A673 (cell line): ENCODE measurements at regions not wholly inside any gene's neighbourhood (a gene's known extent, or its start where the extent isn't known, plus 50 kb on each side); places are given as distances from the start of the nearest gene placed in this dataset.

ENCODE experiments used
- BruUV-seq: library from RNA; stranded (reverse); fragments of 400-500 nt; replicated peaks from 2 replicates; lab custom pipeline; 2021; lab: Mats Ljungman, UMichigan
- CTCF ChIA-PET: fragments of 300-600 bp; sonication (Branson Sonifier 250); formaldehyde crosslinking; loops from one replicate; lab custom pipeline; 2022; ENCODE audit warnings: antibody characterized with exemption; lab: Charles Lee
- POLR2A ChIA-PET: fragments of 300-600 bp; sonication (Branson Sonifier 250); formaldehyde crosslinking; loops from one replicate; lab custom pipeline; 2022; ENCODE audit warnings: antibody characterized with exemption; ENCODE audit not compliant: low non-redundant PET; lab: Charles Lee
- DNase-seq: peaks from one replicate; pipeline ENCODE4 v3.0.0-alpha.2; 2015; ENCODE audit warnings: low spot score
- H3K27ac ChIP-seq: fragments of 200-600 bp; sonication (generic); 2 replicates; pipeline ENCODE4 v1.5.1; 2016; ENCODE audit warnings: mixed run types, low read depth, mild to moderate bottlenecking, mixed read lengths, antibody characterized with exemption, low read length; ENCODE audit not compliant: poor library complexity, severe bottlenecking
- H3K27me3 ChIP-seq: fragments of 200-600 bp; sonication (generic); replicated peaks from 2 replicates; pipeline ENCODE4 v1.6.1; 2017; ENCODE audit warnings: mixed run types, low read depth, mild to moderate bottlenecking, mixed read lengths, antibody characterized with exemption, low read length; ENCODE audit not compliant: insufficient read depth, poor library complexity
- H3K36me3 ChIP-seq: fragments of 200-600 bp; sonication (generic); 2 replicates; pipeline ENCODE4 v1.6.1; 2016; ENCODE audit warnings: mixed run types, mild to moderate bottlenecking, mixed read lengths, antibody characterized with exemption, low read length; ENCODE audit not compliant: insufficient read depth, poor library complexity, severe bottlenecking
- H3K4me1 ChIP-seq: fragments of 200-600 bp; sonication (generic); 2 replicates; pipeline ENCODE4 v1.6.1; 2017; ENCODE audit warnings: mixed run types, mild to moderate bottlenecking, mixed read lengths, antibody characterized with exemption, low read length; ENCODE audit not compliant: insufficient read depth, poor library complexity, severe bottlenecking
- H3K4me3 ChIP-seq: fragments of 200-600 bp; sonication (generic); 2 replicates; pipeline ENCODE4 v1.5.1; 2016; ENCODE audit warnings: low read depth, mixed run types, mild to moderate bottlenecking, mixed read lengths, low read length; ENCODE audit not compliant: poor library complexity, severe bottlenecking
- H3K9me3 ChIP-seq: fragments of 200-600 bp; sonication (generic); 2 replicates; pipeline ENCODE4 v1.6.1; 2016; ENCODE audit warnings: mixed run types, low read depth, mild to moderate bottlenecking, mixed read lengths, antibody characterized with exemption, low read length; ENCODE audit not compliant: poor library complexity, severe bottlenecking
- EZH2 ChIP-seq: fragments of 200-600 bp; sonication (generic); IDR thresholded peaks from 2 replicates; pipeline ENCODE4 v1.6.1; 2017; ENCODE audit warnings: borderline replicate concordance, low read depth, mild to moderate bottlenecking, mixed read lengths, antibody characterized with exemption, low read length; ENCODE audit not compliant: poor library complexity, severe bottlenecking
- intact Hi-C: fragments of 100-400 bp; cut with micrococcal nuclease; formaldehyde crosslinking; loops from one replicate; pipeline ENCODE4 v1.10.0; 2022; ENCODE audit not compliant: unreplicated experiment
- TF ChIP-seq, protein P1 (sequence below): fragments of 300-800, 200-600 bp; sonication (generic); conservative IDR thresholded peaks from 2 replicates; pipeline ENCODE4 v1.5.1; 2017; ENCODE audit warnings: low read depth, mild to moderate bottlenecking, antibody characterized with exemption, low read length, moderate library complexity, mixed read lengths

- DNase-seq, result no peak
- TF ChIP-seq, protein P1, sequence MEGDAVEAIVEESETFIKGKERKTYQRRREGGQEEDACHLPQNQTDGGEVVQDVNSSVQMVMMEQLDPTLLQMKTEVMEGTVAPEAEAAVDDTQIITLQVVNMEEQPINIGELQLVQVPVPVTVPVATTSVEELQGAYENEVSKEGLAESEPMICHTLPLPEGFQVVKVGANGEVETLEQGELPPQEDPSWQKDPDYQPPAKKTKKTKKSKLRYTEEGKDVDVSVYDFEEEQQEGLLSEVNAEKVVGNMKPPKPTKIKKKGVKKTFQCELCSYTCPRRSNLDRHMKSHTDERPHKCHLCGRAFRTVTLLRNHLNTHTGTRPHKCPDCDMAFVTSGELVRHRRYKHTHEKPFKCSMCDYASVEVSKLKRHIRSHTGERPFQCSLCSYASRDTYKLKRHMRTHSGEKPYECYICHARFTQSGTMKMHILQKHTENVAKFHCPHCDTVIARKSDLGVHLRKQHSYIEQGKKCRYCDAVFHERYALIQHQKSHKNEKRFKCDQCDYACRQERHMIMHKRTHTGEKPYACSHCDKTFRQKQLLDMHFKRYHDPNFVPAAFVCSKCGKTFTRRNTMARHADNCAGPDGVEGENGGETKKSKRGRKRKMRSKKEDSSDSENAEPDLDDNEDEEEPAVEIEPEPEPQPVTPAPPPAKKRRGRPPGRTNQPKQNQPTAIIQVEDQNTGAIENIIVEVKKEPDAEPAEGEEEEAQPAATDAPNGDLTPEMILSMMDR, result no peak
- no peak for TF ChIP-seq EZH2
- no TSS peak for BruUV-seq
- ChIA-PET POLR2A (no interaction called here), CTCF (no interaction called here)
- Histone ChIP-seq H3K36me3 (no peaks in the 10 kb centered on the region), H3K9me3 (no peaks in the 10 kb centered on the region), H3K4me1 (peaks cover 6% of the 10 kb centered on the region), H3K27me3 (no peaks in the 10 kb centered on the region), H3K27ac (no peak overlapping the region), H3K4me3 (no peak overlapping the region)
- intact Hi-C loops, result no loop called here
Observed at GRCh38 chr3:127394984-127395662, 107.3 kb upstream of the PRR20G start.

GRCh38 chr3:127394031-127394430 lies 106.2 kb upstream of the PRR20G start:
- POLR2A ChIA-PET, result no interaction called here
- H3K27ac ChIP-seq, result no peak overlapping the region
- intact Hi-C loops, result no loop called here
- H3K4me1 ChIP-seq, result peaks cover 6% of the 10 kb centered on the region
- no peaks in the 10 kb centered on the region for H3K36me3 ChIP-seq
- no peak for DNase-seq
- BruUV-seq, result no TSS peak
- H3K9me3 ChIP-seq, result no peaks in the 10 kb centered on the region
- no peak for TF ChIP-seq EZH2
- TF ChIP-seq, protein P1, result no peak
- H3K4me3 ChIP-seq, result no peak overlapping the region
- no peaks in the 10 kb centered on the region for H3K27me3 ChIP-seq
- CTCF ChIA-PET, result no interaction called here

DNA sequence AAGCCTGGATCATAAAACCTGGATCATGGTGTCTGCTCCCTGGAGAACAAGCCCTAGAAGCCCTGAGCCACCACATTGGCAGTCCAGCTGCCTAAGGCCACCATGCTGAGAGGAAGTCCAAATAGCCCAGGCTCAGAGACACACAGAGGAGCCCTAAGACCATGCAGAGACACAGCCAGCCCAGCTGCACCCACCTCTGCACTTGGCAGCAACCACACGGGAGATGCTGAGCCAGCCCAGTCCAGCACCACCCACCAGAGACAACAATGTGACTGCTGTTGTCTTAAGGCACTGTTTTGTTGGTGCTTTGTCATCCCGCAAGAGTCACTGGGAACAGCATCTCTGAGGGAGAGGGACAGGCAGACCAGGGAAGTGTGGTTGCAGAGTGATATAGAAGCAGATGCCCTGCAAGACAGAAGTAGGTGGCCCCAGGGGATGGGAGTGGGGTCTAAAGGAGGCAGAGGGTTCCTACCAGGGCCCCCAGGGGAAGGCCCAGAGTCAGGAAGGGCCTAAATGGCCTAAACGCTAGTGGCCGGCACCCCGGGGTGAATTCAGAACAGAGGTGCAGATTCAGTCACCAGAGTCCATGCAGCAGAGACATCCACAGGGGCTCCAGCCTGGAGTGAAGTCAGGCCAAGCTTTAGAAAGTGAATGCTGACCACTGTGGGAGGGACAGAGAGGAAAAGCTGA lies 105.4 kb upstream of the PRR20G start:
- no TSS peak for BruUV-seq
- no peak for DNase-seq
- no peak overlapping the region for H3K27ac ChIP-seq
- H3K9me3 ChIP-seq, result no peaks in the 10 kb centered on the region
- no peaks in the 10 kb centered on the region for H3K27me3 ChIP-seq
- intact Hi-C loops, result no loop called here
- ChIA-PET CTCF (no interaction called here), POLR2A (no interaction called here)
- H3K4me3 ChIP-seq, result no peak overlapping the region
- no peaks in the 10 kb centered on the region for H3K36me3 ChIP-seq
- peaks cover 6% of the 10 kb centered on the region for H3K4me1 ChIP-seq
- TF ChIP-seq, protein P1, result no peak
- no peak for TF ChIP-seq EZH2
